Body of pancreas (tissue), 4 donors: ENCODE measurements at regions not wholly inside any gene's neighbourhood (a gene's known extent, or its start where the extent isn't known, plus 50 kb on each side); places are given as distances from the start of the nearest gene placed in this dataset.

Experiments used
- POLR2A ChIP-seq, 3 donors: fragments of 450-650 bp; IDR thresholded peaks; one replicate each; pipeline ENCODE4 v1.6.1; 2016; ENCODE audit warnings: antibody characterized with exemption in 3 of 3, mild to moderate bottlenecking in 2 of 3
- TF ChIP-seq, protein P1 (sequence below), 7 experiments: fragments of 450-650 bp in 4 of 7; fragments of 200-600 bp in 3 of 7; sonication (generic) in 3 of 7; IDR thresholded peaks; one replicate each; pipeline ENCODE4 v1.5.1; 2016 to 2019; ENCODE audit warnings: antibody characterized with exemption in 7 of 7

DNA sequence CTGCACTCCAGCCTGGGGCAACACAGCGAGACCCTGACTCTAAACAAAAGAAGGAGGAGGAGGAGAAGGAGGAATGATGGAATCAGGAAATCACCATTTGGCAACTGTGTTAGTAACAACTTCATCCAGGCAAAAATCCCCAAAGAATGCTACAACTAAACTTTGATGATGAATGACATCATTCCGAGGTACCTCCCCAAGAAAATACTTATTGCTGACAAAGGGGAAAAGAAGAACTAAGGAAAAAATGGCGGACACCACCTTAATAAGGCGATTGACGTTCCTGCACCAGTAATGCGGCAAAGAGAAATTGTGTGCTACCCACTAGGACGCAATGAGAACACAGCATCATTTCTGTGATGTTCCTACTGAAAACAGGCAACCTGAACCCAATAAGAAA is 78.2 kb upstream of the SLC6A11 start:
- TF ChIP-seq POLR2A (IDR thresholded peaks at IDR 0.05), result no peak
- TF ChIP-seq, protein P1, sequence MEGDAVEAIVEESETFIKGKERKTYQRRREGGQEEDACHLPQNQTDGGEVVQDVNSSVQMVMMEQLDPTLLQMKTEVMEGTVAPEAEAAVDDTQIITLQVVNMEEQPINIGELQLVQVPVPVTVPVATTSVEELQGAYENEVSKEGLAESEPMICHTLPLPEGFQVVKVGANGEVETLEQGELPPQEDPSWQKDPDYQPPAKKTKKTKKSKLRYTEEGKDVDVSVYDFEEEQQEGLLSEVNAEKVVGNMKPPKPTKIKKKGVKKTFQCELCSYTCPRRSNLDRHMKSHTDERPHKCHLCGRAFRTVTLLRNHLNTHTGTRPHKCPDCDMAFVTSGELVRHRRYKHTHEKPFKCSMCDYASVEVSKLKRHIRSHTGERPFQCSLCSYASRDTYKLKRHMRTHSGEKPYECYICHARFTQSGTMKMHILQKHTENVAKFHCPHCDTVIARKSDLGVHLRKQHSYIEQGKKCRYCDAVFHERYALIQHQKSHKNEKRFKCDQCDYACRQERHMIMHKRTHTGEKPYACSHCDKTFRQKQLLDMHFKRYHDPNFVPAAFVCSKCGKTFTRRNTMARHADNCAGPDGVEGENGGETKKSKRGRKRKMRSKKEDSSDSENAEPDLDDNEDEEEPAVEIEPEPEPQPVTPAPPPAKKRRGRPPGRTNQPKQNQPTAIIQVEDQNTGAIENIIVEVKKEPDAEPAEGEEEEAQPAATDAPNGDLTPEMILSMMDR (IDR thresholded peaks at IDR 0.05), result no peak
